ENCODE measurements at regions not wholly inside any gene's neighbourhood (a gene's known extent, or its start where the extent isn't known, plus 50 kb on each side); places are given as distances from the start of the nearest gene placed in this dataset.

DNA sequence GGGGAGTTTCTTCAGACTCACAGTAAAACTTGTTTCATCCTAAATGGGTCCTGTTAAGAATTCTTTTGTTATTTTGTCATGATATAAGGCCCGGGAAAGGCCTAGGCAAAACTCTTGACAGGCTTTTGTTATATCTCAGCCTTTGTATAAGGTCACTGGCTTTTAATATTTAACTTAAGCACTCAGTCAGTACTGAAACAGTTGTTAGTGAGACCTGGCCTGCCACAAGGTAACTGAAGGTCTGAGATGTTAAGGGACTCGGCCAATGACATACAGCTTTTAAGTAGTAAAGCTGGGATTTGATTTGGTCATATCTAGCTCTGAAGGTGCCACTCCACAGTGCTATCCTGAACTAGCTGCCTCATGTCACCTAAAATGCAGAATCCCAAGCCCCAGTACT is 57.2 kb upstream of the STEAP4 start:
- intact Hi-C loops (cut with micrococcal nuclease; ENCODE audit: unreplicated experiment), result no loop called here
- no peak overlapping the region for H3K4me3 Mint-ChIP-seq (ENCODE audit: low read depth, unreplicated experiment)
- H3K27me3 Mint-ChIP-seq (ENCODE audit: unreplicated experiment), result no peaks in the 10 kb centered on the region
- no peaks in the 10 kb centered on the region for H3K9me3 Mint-ChIP-seq (ENCODE audit: low read depth, unreplicated experiment)
- no TSS peak for BruUV-seq (replicated peaks)
- no peaks in the 10 kb centered on the region for H3K36me3 Mint-ChIP-seq (ENCODE audit: insufficient read depth, unreplicated experiment)
- no peaks in the 10 kb centered on the region for H3K4me1 Mint-ChIP-seq (ENCODE audit: low read depth, unreplicated experiment)
- no peak overlapping the region for H3K27ac Mint-ChIP-seq (ENCODE audit: unreplicated experiment)
- CTCF ChIA-PET, result interaction anchor here (0.8 kb wide), 1 partner anchor 640 kb away, joined by 3 read pairs; no protein-coding TSS in a partner anchor
- no peak for DNase-seq
- TF ChIP-seq, protein P1, sequence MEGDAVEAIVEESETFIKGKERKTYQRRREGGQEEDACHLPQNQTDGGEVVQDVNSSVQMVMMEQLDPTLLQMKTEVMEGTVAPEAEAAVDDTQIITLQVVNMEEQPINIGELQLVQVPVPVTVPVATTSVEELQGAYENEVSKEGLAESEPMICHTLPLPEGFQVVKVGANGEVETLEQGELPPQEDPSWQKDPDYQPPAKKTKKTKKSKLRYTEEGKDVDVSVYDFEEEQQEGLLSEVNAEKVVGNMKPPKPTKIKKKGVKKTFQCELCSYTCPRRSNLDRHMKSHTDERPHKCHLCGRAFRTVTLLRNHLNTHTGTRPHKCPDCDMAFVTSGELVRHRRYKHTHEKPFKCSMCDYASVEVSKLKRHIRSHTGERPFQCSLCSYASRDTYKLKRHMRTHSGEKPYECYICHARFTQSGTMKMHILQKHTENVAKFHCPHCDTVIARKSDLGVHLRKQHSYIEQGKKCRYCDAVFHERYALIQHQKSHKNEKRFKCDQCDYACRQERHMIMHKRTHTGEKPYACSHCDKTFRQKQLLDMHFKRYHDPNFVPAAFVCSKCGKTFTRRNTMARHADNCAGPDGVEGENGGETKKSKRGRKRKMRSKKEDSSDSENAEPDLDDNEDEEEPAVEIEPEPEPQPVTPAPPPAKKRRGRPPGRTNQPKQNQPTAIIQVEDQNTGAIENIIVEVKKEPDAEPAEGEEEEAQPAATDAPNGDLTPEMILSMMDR (IDR thresholded peaks at IDR 0.05; ENCODE audit: unreplicated experiment), result no peak

DNA sequence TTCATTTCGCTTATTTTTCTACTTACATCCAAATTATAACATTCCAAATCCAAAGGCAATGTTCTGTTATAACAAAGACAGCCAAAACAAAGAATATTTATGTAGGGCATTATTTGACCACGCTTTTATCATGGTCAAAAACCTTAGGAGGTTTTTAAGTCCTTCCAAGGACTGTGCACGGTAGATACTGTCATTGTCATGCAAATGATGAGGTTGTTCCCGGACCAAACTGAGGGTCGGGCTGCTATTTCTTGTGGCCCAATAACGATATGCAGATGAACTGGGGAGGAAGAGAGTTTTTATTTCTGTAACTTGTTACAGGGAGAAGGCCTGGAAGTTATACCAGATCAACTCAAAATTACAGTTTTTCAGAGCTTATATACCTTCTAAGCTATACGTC is 56.6 kb upstream of the STEAP4 start:
- Mint-ChIP-seq H3K4me1 (ENCODE audit: low read depth, unreplicated experiment) (no peaks in the 10 kb centered on the region), H3K36me3 (ENCODE audit: insufficient read depth, unreplicated experiment) (no peaks in the 10 kb centered on the region), H3K27ac (ENCODE audit: unreplicated experiment) (no peak overlapping the region), H3K4me3 (ENCODE audit: low read depth, unreplicated experiment) (no peak overlapping the region), H3K27me3 (ENCODE audit: unreplicated experiment) (no peaks in the 10 kb centered on the region), H3K9me3 (ENCODE audit: low read depth, unreplicated experiment) (no peaks in the 10 kb centered on the region)
- no TSS peak for BruUV-seq (replicated peaks)
- CTCF ChIA-PET, result no interaction called here
- DNase-seq, result no peak
- TF ChIP-seq, protein P1 (IDR thresholded peaks at IDR 0.05; ENCODE audit: unreplicated experiment), result no peak
- intact Hi-C loops (cut with micrococcal nuclease; ENCODE audit: unreplicated experiment), result no loop called here

DNA sequence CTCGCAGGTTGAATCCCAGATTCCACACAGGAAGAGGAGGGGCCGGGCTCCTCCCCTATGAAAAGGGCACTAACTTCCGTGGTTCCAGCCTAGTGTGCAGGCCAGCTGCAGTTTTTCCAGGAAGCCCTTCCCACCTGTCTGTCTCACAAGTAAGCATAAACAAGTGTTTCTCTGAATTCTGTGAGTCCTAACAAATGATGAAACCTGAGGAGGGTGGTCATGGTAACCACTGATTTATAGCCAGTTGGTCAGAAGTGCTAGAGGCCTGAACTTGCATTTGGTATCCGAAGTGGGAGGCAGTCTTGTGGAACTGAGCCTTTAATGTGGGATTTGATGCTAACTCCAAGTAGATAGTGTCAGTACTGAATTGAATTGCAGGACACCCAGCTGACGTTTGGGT is 54.7 kb upstream of the STEAP4 start:
- CTCF ChIA-PET, result no interaction called here

DNA sequence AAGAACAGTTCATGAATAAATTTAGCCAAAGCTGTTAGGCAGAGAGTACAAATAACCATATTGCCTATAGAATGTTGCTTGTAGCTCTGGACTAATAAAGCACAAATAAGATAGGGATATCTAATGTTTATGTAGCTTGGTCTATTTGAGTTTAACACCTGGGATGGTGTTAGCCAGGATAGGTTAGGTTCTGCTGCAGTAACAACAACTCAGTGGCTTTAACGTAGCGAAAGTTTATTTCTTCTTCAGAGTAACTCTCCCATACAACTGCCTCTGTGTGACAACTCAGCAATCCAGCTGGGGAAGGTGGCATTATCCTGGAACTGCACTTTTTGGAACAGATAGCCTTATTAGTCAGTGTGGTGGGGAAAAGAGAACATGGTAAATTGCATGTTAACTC is 52.2 kb upstream of the STEAP4 start:
- H3K4me3 Mint-ChIP-seq (ENCODE audit: low read depth, unreplicated experiment), result no peak overlapping the region
- CTCF ChIA-PET, result interaction anchor here (1.1 kb wide), 1 partner anchor 116 kb away, joined by 4 read pairs; no protein-coding TSS in a partner anchor
- no peak overlapping the region for H3K27ac Mint-ChIP-seq (ENCODE audit: unreplicated experiment)
- BruUV-seq (replicated peaks), result no TSS peak
- intact Hi-C loops (cut with micrococcal nuclease; ENCODE audit: unreplicated experiment), result loop anchor here (1.0 to 5.0 kb wide), 2 partner anchors 67 to 116 kb away; no protein-coding TSS in a partner anchor
- H3K4me1 Mint-ChIP-seq (ENCODE audit: low read depth, unreplicated experiment), result no peaks in the 10 kb centered on the region
- TF ChIP-seq, protein P1 (IDR thresholded peaks at IDR 0.05; ENCODE audit: unreplicated experiment), result no peak
- H3K36me3 Mint-ChIP-seq (ENCODE audit: insufficient read depth, unreplicated experiment), result no peaks in the 10 kb centered on the region
- H3K9me3 Mint-ChIP-seq (ENCODE audit: low read depth, unreplicated experiment), result no peaks in the 10 kb centered on the region
- H3K27me3 Mint-ChIP-seq (ENCODE audit: unreplicated experiment), result no peaks in the 10 kb centered on the region
- DNase-seq, result no peak

More for the DNA sequence above, 54.7 kb upstream of the STEAP4 start:
- Mint-ChIP-seq H3K9me3 (ENCODE audit: low read depth, unreplicated experiment) (no peaks in the 10 kb centered on the region), H3K27ac (ENCODE audit: unreplicated experiment) (no peak overlapping the region), H3K36me3 (ENCODE audit: insufficient read depth, unreplicated experiment) (no peaks in the 10 kb centered on the region), H3K4me3 (ENCODE audit: low read depth, unreplicated experiment) (no peak overlapping the region), H3K27me3 (ENCODE audit: unreplicated experiment) (no peaks in the 10 kb centered on the region), H3K4me1 (ENCODE audit: low read depth, unreplicated experiment) (no peaks in the 10 kb centered on the region)
- TF ChIP-seq, protein P1 (IDR thresholded peaks at IDR 0.05; ENCODE audit: unreplicated experiment), result no peak
- intact Hi-C loops (cut with micrococcal nuclease; ENCODE audit: unreplicated experiment), result no loop called here
- no peak for DNase-seq
- BruUV-seq (replicated peaks), result no TSS peak

Measured in Calu3 (cell line).